Hepatocyte (in vitro differentiated cells): ENCODE measurements at regions not wholly inside any gene's neighbourhood (a gene's known extent, or its start where the extent isn't known, plus 50 kb on each side); places are given as distances from the start of the nearest gene placed in this dataset.

ENCODE experiments used
- CTCF ChIP-seq: fragments of 200-600 bp; sonication (generic); IDR thresholded peaks from 2 replicates; pipeline ENCODE4 v1.5.1; 2016; ENCODE audit warnings: antibody characterized with exemption, mild to moderate bottlenecking; ENCODE audit not compliant: poor library complexity
- EZH2 ChIP-seq: fragments of 200-600 bp; sonication (generic); IDR thresholded peaks from 2 replicates; pipeline ENCODE4 v1.6.1; 2016; ENCODE audit warnings: antibody characterized with exemption, mild to moderate bottlenecking, borderline replicate concordance
- EZH2phosphoT487 ChIP-seq: fragments of 200-600 bp; sonication (generic); IDR thresholded peaks from one replicate; pipeline ENCODE4 v1.6.1; 2018; ENCODE audit warnings: antibody characterized with exemption, mild to moderate bottlenecking, low read depth, moderate library complexity; ENCODE audit not compliant: unreplicated experiment, severe bottlenecking

- TF ChIP-seq CTCF (no peak), EZH2 (no peak), EZH2phosphoT487 (no peak)
Measured at GRCh38 chr3:194986208-194987043, 284.5 kb downstream of the XXYLT1 start.
